ENCODE measurements at regions not wholly inside any gene's neighbourhood (a gene's known extent, or its start where the extent isn't known, plus 50 kb on each side); places are given as distances from the start of the nearest gene placed in this dataset.

DNA sequence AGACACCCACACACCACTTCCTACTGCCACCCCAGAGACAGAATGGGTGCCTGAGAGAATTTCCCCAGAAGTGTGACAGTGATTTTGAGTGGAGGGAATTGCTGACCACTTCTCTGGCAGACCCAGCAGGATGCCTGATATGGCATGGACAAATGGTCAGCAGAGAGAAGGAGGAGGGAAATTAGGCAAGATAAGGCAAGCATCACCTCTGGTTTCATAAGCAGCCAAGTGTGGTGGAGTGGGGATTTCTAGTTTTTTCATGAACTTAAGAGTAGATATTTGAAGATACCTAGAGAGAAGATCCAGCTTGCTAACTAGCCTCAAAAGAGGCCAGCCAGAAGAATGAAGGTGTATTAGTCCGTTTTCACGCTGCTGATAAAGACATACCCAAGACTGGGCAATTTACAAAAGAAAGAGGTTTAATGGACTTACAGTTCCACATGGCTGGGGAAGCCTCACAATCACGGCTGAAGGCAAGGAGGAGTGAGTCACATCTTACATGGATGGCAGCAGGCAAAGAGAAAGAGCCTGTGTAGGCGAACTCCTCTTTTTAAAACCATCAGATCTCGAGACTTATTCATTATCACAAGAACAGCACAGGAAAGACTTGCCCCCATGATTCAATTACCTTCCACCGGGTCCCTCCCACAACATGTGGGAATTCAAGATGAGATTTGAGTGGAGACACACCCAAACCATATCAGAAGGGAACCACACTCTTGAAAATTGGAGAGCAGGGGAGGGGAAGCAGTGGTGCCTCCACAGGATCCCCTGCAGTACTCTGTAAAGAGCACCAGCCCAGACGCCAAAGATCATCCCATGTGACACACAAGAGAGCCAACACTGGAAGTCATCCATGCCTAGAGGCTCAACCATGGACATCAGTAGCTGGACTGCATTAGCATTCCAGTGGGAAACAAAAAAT lies 64.2 kb downstream of the RBM43 start:
- DNase-seq = no peak

DNA sequence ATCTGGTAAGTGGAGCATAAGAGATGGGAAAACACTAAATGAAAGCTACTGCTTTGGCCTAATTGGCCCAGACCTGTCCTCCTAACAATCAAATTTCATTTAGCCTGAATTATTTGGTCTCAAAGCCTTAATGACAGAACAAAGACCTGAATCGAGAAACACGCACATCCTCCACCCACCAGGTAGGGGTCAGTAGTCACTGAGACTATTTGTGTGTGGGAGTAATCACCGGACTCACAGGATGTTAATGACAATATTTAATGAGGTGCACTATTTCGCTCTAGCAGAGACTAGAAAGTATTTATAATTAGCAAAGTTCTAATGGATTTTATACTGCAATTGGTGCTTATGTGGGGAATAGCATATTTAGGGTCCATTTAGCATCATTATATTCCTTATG lies 68.1 kb downstream of the RBM43 start:
- no peak for DNase-seq

- DNase-seq = no peak
Measured at GRCh38 chr2:151192681-151193080, 69.0 kb downstream of the RBM43 start.

DNA sequence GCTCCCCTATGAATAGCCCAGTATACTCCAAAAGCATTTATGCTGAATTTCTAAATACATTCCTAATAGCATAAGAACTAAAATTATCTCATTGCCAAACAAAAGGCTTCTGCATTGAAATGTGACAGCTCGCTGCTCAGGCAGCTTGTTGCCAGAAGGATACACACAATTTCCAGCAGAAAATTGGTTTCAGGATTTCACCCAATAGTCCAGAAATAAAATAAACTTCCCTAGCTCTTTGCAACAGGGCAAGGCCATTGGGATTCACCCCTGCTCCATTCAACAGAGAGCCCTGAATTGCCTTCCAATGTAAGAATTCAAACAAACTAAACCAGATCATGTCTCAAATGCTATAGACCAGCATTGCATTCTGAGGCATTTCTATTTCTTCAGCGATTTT lies 70.7 kb downstream of the RBM43 start:
- no peak for DNase-seq

- peak; percentile 27 for DNase-seq
Measured at GRCh38 chr2:151189125-151189524, 72.5 kb downstream of the RBM43 start.

DNA sequence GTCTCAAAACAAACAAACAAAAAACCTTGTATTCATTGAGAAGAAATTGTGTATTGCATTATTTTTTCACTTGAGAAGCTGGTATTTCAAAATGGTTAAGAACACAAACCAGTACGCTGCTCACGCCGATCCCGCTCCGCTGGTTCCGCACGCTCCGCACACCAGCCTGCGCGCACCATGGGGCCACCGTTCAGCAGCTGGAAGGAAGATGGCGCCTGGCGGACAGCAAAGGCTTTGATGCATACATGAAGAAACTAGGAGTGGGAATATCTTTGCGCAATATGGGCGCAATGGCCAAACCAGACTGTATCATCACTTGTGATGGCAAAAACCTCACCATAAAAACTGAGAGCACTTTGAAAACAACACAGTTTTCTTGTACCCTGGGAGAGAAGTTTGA lies 75.7 kb downstream of the RBM43 start:
- no peak for DNase-seq

DNA sequence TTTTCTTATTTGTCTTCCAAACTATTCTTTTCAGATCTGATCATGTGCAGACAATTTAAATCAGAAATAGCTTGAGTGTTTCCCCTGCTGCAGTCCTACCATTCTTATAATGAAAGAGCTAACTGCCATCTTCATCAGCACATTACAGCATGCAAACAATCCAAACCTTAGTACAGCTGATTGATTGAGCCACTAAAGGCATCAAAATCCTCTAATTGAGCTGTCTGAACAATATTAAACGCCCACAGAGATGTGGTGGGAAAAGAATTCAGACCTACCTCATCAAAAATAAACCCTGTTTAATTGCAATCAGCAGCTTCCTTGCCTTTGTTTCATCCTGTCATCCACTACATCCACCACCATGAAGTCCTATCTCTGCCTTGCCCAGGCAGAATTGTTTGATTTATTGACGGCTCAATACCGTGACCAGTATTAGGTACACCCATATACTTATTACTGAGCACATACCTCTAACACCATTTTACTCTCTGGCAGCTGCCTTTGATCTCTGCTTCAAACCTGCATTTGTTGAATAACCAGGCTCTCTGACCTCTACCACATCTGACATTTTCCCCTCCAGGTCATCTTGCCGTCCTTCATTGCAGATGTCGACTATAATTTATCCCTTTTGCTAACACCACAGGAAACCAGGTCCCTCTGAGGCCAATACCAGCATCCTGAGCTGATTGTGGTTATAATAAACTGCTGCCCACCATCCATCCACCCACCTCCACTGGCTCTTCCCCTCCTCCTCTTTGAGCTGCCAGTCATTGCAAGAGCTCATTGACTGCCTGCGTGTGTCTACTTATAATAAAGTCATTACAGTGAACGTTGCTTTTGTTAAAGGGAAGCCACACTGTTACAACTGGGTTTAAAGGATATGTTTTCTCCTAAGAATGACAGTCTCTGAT lies 78.5 kb downstream of the RBM43 start:
- no peak for DNase-seq

- no peak for DNase-seq
Measured at GRCh38 chr2:151182396-151182795, 79.3 kb downstream of the RBM43 start.

GRCh38 chr2:151181524-151181923 lies 80.1 kb downstream of the RBM43 start:
- DNase-seq = no peak

DNA sequence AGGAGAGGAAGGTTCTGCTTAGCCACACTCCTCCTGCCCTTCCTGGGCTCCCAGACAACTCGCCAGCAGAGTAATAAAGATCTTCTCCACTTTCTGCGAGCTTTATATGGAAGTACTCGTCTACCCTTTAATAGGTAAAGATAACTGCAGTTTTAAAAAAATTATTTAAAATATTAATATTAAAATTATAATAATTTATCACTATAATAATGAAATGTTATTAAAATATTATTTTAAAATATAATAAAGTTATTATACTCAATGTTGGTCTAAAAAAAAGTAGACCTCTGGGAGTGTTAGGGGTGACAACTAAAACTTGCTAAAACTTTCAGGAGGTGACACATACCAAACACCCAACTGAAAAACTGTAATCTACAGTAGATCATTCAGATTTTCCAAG lies 81.5 kb downstream of the RBM43 start:
- no peak for DNase-seq

- DNase-seq = no peak
Measured at GRCh38 chr2:151178207-151178606, 83.5 kb downstream of the RBM43 start.

DNA sequence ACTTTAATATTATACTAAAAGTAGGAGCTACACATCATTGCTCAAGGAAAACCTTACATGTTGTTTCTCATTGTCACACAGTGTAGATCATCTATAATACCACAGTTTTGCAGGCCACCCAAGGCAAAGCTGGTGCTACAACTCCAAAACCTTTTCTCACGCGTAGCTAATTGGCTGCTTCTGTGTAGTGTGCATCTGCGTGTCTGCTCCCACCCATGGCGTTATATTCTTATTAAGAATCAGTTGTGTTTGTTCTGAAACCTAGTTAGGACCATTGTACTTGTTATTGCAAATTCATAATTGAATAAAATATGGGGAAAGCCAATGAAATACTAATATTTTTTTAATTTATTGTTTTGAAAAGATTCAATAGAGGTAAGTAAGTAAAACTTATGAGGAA lies 83.9 kb downstream of the RBM43 start:
- no peak for DNase-seq

GRCh38 chr2:151176661-151177060 lies 85.0 kb downstream of the RBM43 start:
- no peak for DNase-seq

GRCh38 chr2:151175864-151176263 lies 85.8 kb downstream of the RBM43 start:
- DNase-seq = no peak

- no peak for DNase-seq
Measured at GRCh38 chr2:151174127-151174526, 87.5 kb downstream of the RBM43 start.

- DNase-seq = no peak
Measured at GRCh38 chr2:151171186-151171585, 90.5 kb downstream of the RBM43 start.

DNA sequence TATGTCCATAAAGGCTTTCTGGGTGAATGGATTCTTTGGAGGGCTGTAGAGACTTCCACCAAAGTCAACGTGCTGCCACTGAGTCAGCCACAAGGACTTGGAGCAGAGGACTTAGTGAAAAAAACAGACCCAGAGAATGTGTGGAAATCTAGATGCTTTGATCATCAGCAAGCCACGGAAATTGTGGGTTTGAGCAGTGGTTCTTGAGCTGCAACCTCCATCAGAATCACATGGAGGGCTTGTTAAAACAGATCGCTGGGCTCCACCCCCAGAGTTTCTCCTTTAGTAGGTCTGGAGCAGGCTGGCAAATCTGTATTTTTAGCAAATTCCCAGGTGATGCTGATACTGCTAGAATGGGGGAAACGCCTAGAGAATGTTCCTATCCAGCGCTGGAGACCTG lies 95.3 kb downstream of the RBM43 start:
- no peak for DNase-seq

DNA sequence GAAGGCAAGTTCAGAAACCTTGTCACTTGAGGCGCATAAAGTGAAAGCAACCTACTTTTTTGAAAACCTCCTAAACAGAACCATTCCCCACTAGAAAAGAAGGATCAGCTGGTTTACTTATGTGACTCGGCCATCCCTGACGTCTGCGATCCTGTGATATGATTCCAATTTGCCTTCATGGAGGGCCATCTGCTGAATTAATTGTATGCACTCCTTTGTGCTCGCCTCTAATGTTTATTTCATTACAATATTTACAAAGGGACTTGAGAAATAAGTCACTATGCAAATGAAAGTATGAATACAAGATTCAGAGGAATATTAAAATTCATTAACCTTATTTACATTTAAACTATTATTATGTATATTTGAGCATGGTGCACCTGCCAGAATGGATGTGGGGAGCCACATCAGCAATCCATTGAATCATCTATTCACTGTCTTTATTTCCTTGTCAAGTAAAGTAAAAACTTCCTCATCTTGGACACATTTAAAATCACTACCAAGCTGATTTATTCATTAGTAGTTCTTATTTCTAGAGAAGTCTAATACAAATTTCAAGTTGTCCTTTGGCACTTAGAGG lies 96.5 kb downstream of the RBM43 start:
- no peak for DNase-seq

GRCh38 chr2:151161821-151162551 lies 99.7 kb downstream of the RBM43 start:
- DNase-seq = no peak

GRCh38 chr2:151159109-151159662 lies 102.5 kb downstream of the RBM43 start:
- no peak for DNase-seq

DNA sequence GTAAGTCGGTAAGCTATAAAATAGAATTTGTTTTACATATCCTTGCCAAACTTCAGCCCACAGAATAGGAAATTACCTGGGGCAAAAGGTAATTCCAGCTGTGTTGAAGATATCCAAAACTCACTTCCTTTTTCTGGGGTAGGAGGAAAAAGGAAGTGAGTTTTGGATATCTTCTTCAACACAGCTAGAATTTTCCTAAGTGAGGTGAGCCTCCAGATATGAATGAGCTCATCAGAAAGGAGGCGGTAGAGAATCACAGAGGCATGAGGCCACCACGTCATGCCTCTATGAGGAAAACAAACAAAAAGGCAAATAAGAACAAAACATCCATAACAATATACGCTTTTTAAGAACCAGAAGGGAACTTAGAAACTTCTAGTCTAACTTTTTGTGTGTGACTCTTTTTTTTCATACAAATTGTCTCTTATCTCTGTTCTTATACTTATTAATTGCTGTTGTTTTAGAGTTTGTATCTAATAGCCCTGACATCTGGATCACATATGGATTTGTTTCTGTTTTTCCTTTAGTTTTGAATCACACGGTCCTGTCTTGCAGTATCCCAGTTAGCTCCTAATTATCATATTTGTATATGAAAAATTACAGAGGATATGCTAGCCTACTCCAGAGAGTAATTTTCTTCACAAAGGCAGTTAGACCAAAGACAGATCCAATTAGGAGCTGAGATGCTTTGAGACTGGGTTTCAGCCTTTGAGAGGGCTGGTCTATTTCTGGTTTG lies 104.5 kb downstream of the RBM43 start:
- no peak for DNase-seq

GRCh38 chr2:151156431-151156830 lies 105.2 kb downstream of the RBM43 start:
- DNase-seq = no peak
